ENCODE measurements at regions not wholly inside any gene's neighbourhood (a gene's known extent, or its start where the extent isn't known, plus 50 kb on each side); places are given as distances from the start of the nearest gene placed in this dataset.

- TF ChIP-seq POLR2A (IDR thresholded peaks at IDR 0.05) = no peak
- TF ChIP-seq CTCF (IDR thresholded peaks at IDR 0.05) = no peak
Measured at GRCh38 chr20:56722042-56722441, 92.9 kb downstream of the TFAP2C start.

Measured in suprapubic skin (tissue), 3 donors.